PC-9 (cell line): ENCODE measurements at regions not wholly inside any gene's neighbourhood (a gene's known extent, or its start where the extent isn't known, plus 50 kb on each side); places are given as distances from the start of the nearest gene placed in this dataset.

Experiments used
- CTCF ChIP-seq: fragments of 200-600 bp; sonication (generic); conservative IDR thresholded peaks from 2 replicates; pipeline ENCODE4 v1.6.1; 2017; ENCODE audit warnings: mixed run types, antibody characterized with exemption, mild to moderate bottlenecking, moderate library complexity
- EZH2 ChIP-seq: fragments of 200-600 bp; sonication (generic); IDR thresholded peaks from 2 replicates; pipeline ENCODE4 v1.8.0; 2017; ENCODE audit warnings: antibody characterized with exemption, low read depth

DNA sequence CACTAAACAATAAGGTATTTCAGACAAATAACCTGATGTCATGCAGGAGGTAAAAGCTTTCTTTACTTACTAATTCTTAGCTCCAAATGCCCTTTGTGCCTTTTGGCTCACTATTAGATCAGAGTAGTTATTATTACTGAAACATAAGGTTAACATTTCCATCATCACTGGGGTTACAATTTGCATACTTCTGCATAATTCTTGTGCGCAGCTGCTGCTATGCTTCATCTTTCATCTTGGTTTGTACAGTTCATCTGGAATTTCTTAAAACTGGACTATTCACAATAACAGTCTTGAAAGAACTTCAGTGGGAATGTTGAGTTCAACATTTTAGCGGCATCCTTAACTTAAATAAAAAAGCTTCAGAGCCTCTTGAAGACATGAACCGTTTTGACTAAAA lies 383.2 kb upstream of the ADAMTS9 start:
- TF ChIP-seq CTCF (no peak), EZH2 (no peak)
